Activated CD4-positive, alpha-beta T cell treated with anti-CD3 and anti-CD28 coated beads for 4 hours (primary cell): ENCODE measurements at regions not wholly inside any gene's neighbourhood (a gene's known extent, or its start where the extent isn't known, plus 50 kb on each side); places are given as distances from the start of the nearest gene placed in this dataset.
"Not testable (repeated sequence)": the region's sequence is repeated elsewhere in the genome, so short reads cannot be mapped to it uniquely, and the experiment has no call there.

ENCODE experiments used
- DNase-seq, 2 donors: peaks; one replicate each; pipeline ENCODE4 v3.0.0-alpha.2; 2020

GRCh38 chr2:21740484-21740883 is 616.7 kb downstream of the TDRD15 start:
- no peak for DNase-seq

DNA sequence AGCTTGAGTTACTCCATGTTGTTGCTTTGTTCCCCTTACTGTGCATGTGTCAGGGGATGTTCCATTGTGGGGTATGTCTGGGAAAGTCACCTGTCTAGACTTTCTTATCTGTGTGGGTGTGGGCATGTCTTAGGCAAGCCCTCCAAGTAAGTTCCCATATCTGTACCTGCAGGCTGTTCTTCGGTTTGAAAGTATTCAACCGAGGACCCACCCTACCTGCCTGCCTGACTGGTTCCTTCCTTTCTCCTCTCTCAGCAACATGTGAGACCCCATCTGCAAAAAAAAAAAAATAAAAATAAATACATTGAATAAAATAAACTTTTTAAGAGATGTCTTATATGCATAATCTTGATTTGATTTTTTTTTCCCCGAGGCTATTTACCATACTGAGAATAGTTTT is 622.7 kb downstream of the TDRD15 start:
- DNase-seq: no peak

- no peak for DNase-seq
These were observed 624.7 kb downstream of the TDRD15 start for GRCh38 chr2:21748501-21748900.

GRCh38 chr2:21754164-21754788 is 630.5 kb downstream of the TDRD15 start:
- no peak for DNase-seq

DNA sequence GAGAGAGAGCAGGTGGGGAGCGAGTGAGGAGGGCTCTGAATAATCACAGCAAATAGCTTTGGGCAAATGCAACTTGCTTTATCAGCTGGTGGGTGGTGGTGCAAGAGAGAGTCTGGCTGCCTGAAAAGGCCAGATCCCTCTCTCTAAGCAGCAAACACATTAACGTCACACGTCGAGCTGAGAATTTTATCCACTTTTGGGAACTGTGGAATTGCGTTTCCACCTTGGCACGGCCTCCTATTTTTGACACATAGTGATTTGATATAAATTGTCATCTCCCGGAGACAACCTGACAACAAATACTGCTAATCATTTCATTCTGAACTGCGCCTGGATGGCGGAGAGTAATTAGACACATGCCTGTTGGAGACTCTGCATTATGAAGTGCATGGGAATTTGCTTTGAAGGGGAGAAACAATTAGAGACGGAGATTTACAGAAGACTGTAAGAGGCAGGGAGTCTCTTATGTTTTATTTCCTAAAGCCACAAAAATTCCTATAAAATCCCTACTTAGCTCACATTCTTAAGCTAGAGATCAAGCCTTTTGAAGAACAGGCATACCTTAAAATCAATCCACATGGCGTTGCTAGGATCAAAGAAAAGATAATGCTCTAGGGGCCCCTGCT is 634.1 kb downstream of the TDRD15 start:
- DNase-seq: no peak

- DNase-seq: no peak
These were observed 636.1 kb downstream of the TDRD15 start for GRCh38 chr2:21759819-21760218.

GRCh38 chr2:21761361-21761760 is 637.6 kb downstream of the TDRD15 start:
- no peak for DNase-seq

- no peak for DNase-seq
These were observed 639.7 kb downstream of the TDRD15 start for GRCh38 chr2:21763501-21763900.

DNA sequence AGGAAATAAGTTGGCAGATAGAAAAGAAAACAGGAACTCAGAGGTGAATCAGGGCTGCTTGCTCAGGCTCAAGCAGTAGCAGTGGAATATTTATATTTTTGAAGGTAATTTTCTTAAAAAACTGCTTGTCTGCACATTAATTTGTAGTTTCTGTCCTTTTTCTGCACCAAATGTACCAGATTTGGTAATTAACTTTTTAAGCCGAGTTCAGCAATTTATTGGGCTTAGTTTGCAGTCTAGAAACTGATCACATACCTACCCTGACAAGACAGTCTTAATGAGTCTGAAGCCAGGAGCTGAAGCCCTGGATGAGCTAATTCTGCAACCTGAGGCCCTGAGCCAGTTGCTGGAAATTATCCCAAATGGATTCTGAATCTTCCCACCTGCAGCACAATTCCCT is 647.0 kb downstream of the TDRD15 start:
- no peak for DNase-seq

DNA sequence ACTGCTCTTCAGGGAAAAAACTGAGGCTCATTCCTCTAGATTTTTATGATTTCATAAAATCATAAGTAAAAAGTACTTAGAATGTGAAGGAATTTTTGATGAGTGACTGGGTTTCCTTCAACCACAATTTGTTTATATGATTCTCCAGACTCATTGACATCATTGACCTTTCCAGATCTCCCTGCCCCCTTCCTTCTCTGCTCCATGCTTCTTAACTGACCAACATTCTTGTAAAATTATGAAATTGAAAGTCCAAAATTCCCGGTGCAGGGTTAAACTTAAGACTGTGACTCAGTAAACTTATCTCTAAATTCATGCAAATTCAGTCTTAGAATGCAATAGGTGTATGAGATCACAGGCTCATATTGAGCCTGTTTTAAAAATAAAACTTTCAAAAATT is 648.9 kb downstream of the TDRD15 start:
- no peak for DNase-seq

DNA sequence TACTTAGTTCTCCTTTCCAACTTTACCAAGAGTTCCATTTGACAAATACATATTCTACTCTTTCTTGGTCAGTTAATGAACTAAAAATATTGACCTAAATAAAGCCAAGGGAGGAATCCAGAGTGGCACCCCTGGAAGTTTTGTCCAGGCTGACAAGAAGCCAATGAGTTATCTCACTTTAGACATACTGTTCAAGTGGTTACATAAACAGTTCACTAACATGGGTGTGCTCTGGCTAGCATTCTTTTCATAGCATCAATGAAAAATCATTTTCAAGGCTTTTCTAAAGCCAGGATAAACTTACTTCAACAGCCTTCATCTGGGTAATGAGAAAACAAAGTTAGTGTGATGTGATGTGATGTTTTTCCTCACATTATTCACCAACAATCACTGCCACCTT is 649.4 kb downstream of the TDRD15 start:
- no peak for DNase-seq

GRCh38 chr2:21774691-21775368 is 651.1 kb downstream of the TDRD15 start:
- no peak for DNase-seq

DNA sequence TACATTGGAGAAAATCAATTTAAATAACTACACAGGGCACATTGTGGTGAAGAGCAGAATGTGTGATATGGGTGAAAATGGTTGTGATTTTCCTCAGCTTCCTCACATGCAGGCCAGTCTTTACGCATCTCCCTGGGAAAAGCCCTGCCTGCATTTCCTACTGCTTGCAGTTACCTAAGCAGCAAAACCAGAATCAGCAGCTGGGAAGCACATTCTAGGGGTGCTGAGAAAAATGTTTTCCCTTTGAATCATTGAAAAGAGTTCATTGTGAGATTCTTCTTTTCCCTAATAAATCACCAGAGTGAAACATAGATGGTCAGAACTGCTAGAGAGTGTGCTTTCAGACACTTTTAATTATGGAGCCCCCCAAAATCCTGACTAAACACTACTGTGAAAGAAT is 656.0 kb downstream of the TDRD15 start:
- DNase-seq: no peak

- no peak for DNase-seq
These were observed 658.2 kb downstream of the TDRD15 start for GRCh38 chr2:21781962-21782361.

DNA sequence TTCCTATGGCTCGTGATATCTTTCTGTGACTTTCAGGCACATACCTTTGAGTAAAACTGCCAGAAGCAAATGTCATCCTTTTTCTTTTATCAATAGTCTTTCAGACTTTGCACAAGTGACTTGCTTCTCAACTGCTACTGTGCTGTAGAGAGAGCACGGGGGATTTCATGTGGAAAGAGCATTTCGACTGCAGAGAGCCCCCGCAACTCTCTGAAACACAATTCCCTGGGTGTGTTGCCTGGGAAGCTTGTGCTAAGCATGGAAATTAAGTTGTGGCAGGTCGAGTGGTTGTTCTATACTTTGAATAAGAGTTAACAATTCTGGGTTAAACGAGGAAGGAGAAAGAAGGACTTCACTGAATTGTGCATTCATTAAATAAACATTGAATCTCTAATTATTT is 659.1 kb downstream of the TDRD15 start:
- DNase-seq: no peak

DNA sequence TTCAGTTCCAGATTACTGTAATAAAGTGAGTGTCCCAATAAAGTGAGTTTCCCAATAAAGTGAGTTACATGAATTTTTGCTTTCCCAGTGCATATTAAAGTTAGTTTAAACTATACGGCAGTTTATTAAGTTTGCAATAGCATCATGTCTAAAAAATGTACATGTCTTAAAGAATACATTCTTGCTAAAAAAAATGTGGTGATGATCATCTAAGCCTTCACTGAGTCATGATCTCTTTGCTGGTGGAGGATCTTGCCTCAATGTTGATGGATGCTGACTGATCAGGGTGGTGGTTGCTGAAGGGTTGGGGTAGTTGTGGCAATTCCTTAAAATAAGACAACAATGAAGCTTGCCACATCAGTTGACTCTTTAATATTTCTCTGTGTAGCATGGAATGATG is 664.2 kb downstream of the TDRD15 start:
- DNase-seq: no peak

DNA sequence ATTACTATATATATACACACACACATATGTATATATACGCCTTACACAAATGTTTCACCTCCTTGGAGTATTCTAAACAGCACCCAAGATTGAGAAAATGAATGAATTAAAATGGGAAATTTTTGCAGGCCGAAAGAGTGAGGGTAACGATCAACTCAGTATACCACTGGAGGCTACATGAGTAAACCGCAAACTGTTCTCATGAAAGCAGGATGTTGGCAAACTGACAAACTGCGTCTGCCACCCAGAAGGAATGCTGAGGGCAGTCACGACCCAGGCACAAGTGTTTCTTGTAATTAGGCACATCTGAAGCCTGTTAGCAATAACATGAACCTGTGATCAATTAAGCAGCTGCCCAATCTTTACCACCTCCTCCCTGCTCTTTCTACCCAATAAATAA is 666.5 kb downstream of the TDRD15 start:
- not testable (repeated sequence) for DNase-seq

- no peak for DNase-seq
These were observed 668.8 kb downstream of the TDRD15 start for GRCh38 chr2:21792571-21792970.

GRCh38 chr2:21793461-21793860 is 669.7 kb downstream of the TDRD15 start:
- no peak for DNase-seq

DNA sequence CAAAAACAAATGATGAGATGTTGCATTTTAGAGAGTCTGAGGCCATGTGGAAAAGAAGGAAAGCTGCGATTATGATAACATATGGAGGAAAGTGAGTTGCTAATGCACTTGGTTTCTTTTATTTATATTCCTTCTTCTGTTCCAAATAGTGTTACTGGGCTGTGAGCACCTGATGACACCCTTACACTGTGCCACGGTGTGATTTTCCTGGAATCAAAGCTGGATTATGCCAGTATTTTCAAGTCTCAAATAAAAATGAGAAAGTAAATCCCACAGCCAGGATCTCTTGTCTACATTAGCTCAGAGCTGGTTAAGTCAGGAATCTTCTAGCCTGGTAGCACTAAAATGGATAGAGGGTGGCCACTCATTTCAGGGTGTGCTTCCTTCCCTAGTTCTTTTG is 670.8 kb downstream of the TDRD15 start:
- no peak for DNase-seq

DNA sequence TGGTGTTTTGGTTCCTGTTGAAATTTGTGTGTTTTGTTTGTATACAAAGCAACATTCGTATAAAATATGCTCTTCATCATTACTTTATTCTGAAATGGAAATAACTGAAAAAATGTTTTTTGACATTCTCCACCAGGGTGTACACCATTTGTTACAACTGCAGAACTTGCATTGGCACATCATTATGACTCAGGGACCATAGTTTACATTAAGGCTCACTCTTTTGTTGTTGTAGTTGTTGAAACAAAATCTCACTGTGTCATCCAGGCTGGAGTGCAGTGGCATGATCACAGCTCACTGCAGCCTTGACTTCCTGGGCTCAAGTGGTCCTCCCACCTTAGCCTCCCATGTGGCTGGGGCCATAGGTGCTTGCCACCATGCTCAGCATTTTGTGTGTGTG is 676.6 kb downstream of the TDRD15 start:
- no peak for DNase-seq

GRCh38 chr2:21803550-21803949 is 679.8 kb downstream of the TDRD15 start:
- DNase-seq: no peak

DNA sequence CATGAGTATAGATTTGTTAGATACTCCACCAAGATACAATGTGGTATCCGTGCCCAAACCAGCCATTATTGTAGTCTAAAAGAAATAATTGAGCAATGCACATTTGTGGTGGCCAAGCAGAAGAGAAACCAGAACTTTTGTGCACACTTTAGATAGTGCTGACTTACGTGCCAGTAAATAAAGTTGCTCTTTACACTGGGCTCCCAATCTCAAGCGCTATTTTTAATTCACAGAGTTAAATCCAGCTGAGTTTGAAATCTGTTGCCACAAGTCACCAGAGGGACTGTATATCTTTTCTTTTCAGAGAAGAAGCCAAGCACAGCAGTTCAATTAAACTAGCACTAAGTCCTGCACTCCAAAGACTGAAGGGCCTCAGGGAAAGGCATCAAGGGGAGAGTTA is 680.4 kb downstream of the TDRD15 start:
- DNase-seq: no peak

DNA sequence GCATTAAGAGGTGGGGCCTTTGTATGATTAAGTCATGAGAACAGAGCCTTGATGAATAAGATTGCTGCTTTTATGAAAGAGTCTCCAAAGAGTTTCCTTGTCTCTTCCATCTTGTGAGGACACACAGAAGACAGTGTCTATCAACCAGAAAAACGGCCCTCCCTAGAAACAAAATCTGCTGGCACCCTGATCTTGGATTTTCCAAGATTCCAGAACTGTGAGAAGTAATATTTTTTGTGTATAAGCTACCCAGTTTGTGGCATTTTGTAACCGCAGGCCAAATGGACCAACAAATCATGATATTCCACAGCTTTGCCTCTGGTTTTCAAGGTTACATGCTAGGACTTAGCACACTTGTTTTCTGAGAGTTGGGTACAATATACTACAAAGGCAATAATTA is 687.8 kb downstream of the TDRD15 start:
- no peak for DNase-seq

DNA sequence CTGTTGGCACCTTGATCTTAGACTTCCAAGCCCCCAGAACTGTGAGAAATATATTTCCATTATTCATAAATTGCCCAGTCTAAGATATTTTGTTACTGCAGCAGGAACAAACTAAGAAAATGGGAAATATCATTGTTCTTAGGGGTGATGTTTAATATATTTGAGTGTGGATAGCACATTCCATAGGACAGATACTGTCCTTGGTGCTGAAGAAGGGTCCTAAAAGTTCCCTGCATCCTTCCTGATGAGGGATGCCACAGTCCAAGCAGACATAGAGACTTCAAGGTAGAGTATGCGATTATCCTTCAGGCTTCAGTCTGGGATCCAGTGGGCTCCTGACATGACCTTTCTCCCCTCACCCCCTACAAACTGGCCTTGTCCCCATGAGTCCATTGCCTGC is 689.0 kb downstream of the TDRD15 start:
- no peak for DNase-seq
